ENCODE measurements at regions not wholly inside any gene's neighbourhood (a gene's known extent, or its start where the extent isn't known, plus 50 kb on each side); places are given as distances from the start of the nearest gene placed in this dataset.

- Mint-ChIP-seq H3K9me3 (peaks cover 13 to 29% (median 23%) of the 10 kb centered on the region in 7 donors), H3K4me1 (no peaks in the 10 kb centered on the region), H3K27ac (no peak overlapping the region), H3K27me3 (ENCODE audit: low read depth in 3 of 3) (peaks cover 0 to 2% (median 0%) of the 10 kb centered on the region in 3 donors), H3K4me3 (no peak overlapping the region), H3K36me3 (no peaks in the 10 kb centered on the region)
- Histone ChIP-seq H3K36me3 (replicated peaks in 1 of 2; ENCODE audit: control insufficient read depth in 1 of 2, insufficient read depth in 2 of 2, low read length in 2 of 2) (no peaks in the 10 kb centered on the region), H3K9me3 (replicated peaks in 1 of 2; ENCODE audit: control insufficient read depth in 1 of 2, insufficient read depth in 1 of 2, low read length in 2 of 2) (peaks cover 13 to 14% of the 10 kb centered on the region in 2 donors), H4K20me1 (ENCODE audit: insufficient read depth, low read length) (no peaks in the 10 kb centered on the region), H3K4me3 (replicated peaks in 1 of 3; ENCODE audit: low read depth in 2 of 3, low read length in 3 of 3) (no peak overlapping the region), H3K9ac (ENCODE audit: insufficient read depth, low read length, poor library complexity, severe bottlenecking) (no peak overlapping the region), H2AFZ (ENCODE audit: insufficient read depth, low read depth, low read length, poor library complexity, severe bottlenecking) (no peak overlapping the region), H3K79me2 (ENCODE audit: insufficient read depth, low read length) (no peaks in the 10 kb centered on the region), H3K4me1 (ENCODE audit: control insufficient read depth in 1 of 2, insufficient read depth in 2 of 2, low read length in 2 of 2) (no peaks in the 10 kb centered on the region), H3K27me3 (ENCODE audit: control insufficient read depth in 2 of 2, insufficient read depth in 2 of 2, low read length in 2 of 2) (no peaks in the 10 kb centered on the region), H3K27ac (ENCODE audit: low read depth in 1 of 2, low read length in 2 of 2) (no peak overlapping the region), H3K4me2 (replicated peaks; ENCODE audit: extremely low read depth, low read length, poor library complexity, severe bottlenecking) (no peak overlapping the region)
- no peak for DNase-seq
- intact Hi-C loops (cut with micrococcal nuclease) = no loop called here
- TF ChIP-seq, protein P1, sequence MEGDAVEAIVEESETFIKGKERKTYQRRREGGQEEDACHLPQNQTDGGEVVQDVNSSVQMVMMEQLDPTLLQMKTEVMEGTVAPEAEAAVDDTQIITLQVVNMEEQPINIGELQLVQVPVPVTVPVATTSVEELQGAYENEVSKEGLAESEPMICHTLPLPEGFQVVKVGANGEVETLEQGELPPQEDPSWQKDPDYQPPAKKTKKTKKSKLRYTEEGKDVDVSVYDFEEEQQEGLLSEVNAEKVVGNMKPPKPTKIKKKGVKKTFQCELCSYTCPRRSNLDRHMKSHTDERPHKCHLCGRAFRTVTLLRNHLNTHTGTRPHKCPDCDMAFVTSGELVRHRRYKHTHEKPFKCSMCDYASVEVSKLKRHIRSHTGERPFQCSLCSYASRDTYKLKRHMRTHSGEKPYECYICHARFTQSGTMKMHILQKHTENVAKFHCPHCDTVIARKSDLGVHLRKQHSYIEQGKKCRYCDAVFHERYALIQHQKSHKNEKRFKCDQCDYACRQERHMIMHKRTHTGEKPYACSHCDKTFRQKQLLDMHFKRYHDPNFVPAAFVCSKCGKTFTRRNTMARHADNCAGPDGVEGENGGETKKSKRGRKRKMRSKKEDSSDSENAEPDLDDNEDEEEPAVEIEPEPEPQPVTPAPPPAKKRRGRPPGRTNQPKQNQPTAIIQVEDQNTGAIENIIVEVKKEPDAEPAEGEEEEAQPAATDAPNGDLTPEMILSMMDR (IDR thresholded peaks at IDR 0.05) = no peak
Measured at GRCh38 chr12:63416788-63417187, 251.5 kb downstream of the DPY19L2 start.

GRCh38 chr12:63415357-63415756 is 252.9 kb downstream of the DPY19L2 start:
- H3K27me3 ChIP-seq (ENCODE audit: control insufficient read depth in 2 of 2, insufficient read depth in 2 of 2, low read length in 2 of 2) = no peaks in the 10 kb centered on the region
- no peak overlapping the region for H3K4me3 ChIP-seq (replicated peaks in 1 of 3; ENCODE audit: low read depth in 2 of 3, low read length in 3 of 3)
- TF ChIP-seq, protein P1 (IDR thresholded peaks at IDR 0.05) = no peak
- no peak overlapping the region for H2AFZ ChIP-seq (ENCODE audit: insufficient read depth, low read depth, low read length, poor library complexity, severe bottlenecking)
- H3K36me3 ChIP-seq (replicated peaks in 1 of 2; ENCODE audit: control insufficient read depth in 1 of 2, insufficient read depth in 2 of 2, low read length in 2 of 2) = no peaks in the 10 kb centered on the region
- no peak overlapping the region for H3K4me2 ChIP-seq (replicated peaks; ENCODE audit: extremely low read depth, low read length, poor library complexity, severe bottlenecking)
- no peak overlapping the region for H3K27ac Mint-ChIP-seq
- intact Hi-C loops (cut with micrococcal nuclease) = no loop called here
- H3K27me3 Mint-ChIP-seq (ENCODE audit: low read depth in 3 of 3) = no peaks in the 10 kb centered on the region
- DNase-seq = no peak
- peaks cover 13 to 14% of the 10 kb centered on the region in 2 donors for H3K9me3 ChIP-seq (replicated peaks in 1 of 2; ENCODE audit: control insufficient read depth in 1 of 2, insufficient read depth in 1 of 2, low read length in 2 of 2)
- H3K27ac ChIP-seq (ENCODE audit: low read depth in 1 of 2, low read length in 2 of 2) = no peak overlapping the region
- H3K4me1 ChIP-seq (ENCODE audit: control insufficient read depth in 1 of 2, insufficient read depth in 2 of 2, low read length in 2 of 2) = no peaks in the 10 kb centered on the region
- no peaks in the 10 kb centered on the region for H4K20me1 ChIP-seq (ENCODE audit: insufficient read depth, low read length)
- H3K9me3 Mint-ChIP-seq = peaks cover 13 to 29% (median 23%) of the 10 kb centered on the region in 7 donors
- peak overlapping the region in 1 of 2 donors; percentile 34 for H3K4me3 Mint-ChIP-seq
- peaks cover 1% of the 10 kb centered on the region for H3K4me1 Mint-ChIP-seq
- WGBS (ENCODE audit: insufficient coverage) = 97% methylated on average over 10 of the region's 13 CpGs
- no peak overlapping the region for H3K9ac ChIP-seq (ENCODE audit: insufficient read depth, low read length, poor library complexity, severe bottlenecking)
- no peaks in the 10 kb centered on the region for H3K36me3 Mint-ChIP-seq
- H3K79me2 ChIP-seq (ENCODE audit: insufficient read depth, low read length) = no peaks in the 10 kb centered on the region
